GM18951 (cell line): ENCODE measurements at regions not wholly inside any gene's neighbourhood (a gene's known extent, or its start where the extent isn't known, plus 50 kb on each side); places are given as distances from the start of the nearest gene placed in this dataset.

Experiments used
- POLR2A ChIP-seq: IDR thresholded peaks from 4 replicates; pipeline ENCODE4 v1.6.1; 2011; ENCODE audit warnings: mild to moderate bottlenecking; ENCODE audit not compliant: insufficient read length, insufficient read depth; ENCODE audit errors: extremely low read depth
- in situ Hi-C: fragments of 300-500 bp; cut with MboI; formaldehyde crosslinking; loops from one replicate; pipeline ENCODE4 v1.12.0; 2022; ENCODE audit warnings: low sequenced_read_pairs, mixed read lengths, inconsistent platforms; ENCODE audit not compliant: unreplicated experiment

DNA sequence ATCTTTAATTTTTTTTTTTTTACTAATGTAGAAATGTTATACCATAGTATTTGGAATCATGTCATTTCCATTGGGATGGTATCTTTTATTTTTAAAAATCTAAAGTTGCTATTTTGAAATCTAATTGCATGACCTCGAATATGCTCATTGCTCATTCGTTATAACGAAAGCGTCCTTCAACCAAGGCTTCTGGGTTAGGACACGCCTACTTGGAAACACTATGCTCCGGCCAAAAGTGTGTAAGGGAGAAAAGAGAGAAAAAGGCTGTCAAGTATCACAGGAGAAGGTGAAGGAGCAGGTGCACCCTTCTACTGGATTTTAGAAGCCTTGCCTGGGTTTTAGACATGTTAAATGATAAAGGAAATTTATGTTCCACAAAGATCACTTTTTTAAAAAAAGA lies 465.9 kb upstream of the ID2 start:
- TF ChIP-seq POLR2A: no peak
- in situ Hi-C loops: no loop called here

DNA sequence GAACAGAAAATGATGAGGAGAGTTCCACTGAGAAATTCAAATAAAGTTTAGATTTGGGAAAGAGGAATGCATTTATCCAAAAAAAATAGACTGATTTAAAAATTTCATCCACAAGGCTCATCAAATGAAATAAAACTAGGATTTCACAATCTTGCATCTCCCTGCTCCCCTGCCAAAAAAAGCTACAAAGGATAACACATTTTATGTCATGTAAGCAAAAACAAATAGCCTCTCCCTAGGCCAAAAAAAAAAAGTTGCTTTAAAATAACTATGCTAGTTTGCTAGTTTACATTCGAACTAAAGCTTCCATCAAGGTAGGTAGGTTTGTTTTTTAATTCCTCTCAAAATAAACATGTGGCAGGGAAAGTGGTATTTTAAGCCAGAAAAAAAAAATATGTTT lies 465.5 kb upstream of the ID2 start:
- no peak for TF ChIP-seq POLR2A
- in situ Hi-C loops: no loop called here

DNA sequence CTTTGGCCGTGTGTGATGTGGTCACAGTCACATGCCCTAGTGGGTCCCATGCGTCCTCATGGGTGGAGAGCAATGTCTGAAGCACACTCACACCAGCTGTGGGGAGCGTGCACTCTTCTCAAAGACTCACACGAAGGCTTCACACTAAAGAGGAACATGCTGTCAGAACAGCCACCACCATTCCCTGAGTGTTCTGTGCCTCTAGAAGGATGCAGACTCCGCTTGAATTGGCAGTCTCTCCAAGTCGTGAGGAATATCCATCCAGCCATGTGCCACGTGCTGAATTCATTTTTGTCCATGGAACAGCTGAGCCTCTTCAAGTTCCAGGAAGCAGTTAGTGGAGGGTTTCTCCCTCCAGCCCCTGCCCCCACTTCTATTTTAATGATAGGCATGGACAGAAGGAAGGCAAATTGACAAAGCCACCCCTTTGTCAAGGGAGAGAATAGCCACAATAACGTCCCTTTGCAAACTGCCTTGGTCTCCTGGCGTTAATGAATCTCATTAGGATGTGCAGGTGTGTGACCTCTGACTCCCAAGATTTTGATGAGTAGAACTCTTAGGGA lies 464.3 kb upstream of the ID2 start:
- TF ChIP-seq POLR2A: no peak
- in situ Hi-C loops: no loop called here

DNA sequence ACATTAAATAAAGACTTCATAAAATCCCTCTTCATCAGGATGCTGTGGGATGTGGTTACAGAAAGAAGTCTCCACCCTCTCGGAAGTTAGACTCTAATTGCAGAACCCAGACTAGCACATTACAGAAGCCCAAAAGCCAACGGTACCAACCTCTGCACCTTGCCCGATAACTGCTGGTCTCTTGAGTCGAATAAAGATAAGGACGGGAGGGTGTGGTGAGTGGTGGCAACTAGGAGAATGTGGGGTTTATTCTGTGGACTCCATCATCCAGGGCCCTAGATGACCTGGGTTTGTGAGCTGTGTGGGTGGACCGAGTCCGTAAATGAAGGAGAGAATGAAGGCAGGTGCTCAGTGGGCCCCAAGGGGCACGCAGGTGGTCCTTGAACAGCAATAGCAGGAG lies 462.8 kb upstream of the ID2 start:
- in situ Hi-C loops: no loop called here
- TF ChIP-seq POLR2A: no peak

DNA sequence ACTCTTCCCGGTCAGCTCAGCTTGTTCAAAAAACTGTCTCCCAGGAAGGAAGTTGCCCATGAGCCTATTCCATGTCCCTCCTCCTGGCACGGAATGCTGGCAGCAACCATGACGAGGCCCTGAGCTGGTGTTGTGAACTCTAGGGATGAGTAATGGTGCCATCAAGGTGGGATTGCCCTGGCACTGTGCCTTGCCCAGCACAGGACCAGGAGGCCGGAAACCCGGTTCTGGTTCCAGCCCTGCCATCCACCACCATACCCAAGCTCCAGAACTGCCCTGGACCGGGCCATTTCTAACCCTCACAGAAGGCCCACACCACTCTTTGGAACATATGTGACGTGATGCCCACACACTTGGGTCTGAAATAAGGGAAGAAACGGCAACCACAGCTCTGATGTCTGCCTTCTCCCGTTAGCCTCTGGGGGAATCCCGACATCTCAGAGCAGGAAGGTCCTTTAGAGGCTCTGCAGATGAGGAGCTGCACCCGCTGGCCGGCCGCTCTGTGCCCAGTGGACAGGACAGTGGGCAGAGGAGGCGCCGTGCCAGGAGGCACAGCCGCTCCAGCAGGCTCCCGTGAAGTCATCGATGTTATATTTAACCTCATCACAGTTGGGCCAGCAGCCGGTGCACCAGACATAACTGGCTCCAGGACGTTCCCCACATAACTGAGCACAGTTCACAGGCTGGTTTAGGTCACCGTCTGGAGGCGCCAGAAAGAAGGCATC lies 462.1 kb upstream of the ID2 start:
- in situ Hi-C loops: no loop called here

DNA sequence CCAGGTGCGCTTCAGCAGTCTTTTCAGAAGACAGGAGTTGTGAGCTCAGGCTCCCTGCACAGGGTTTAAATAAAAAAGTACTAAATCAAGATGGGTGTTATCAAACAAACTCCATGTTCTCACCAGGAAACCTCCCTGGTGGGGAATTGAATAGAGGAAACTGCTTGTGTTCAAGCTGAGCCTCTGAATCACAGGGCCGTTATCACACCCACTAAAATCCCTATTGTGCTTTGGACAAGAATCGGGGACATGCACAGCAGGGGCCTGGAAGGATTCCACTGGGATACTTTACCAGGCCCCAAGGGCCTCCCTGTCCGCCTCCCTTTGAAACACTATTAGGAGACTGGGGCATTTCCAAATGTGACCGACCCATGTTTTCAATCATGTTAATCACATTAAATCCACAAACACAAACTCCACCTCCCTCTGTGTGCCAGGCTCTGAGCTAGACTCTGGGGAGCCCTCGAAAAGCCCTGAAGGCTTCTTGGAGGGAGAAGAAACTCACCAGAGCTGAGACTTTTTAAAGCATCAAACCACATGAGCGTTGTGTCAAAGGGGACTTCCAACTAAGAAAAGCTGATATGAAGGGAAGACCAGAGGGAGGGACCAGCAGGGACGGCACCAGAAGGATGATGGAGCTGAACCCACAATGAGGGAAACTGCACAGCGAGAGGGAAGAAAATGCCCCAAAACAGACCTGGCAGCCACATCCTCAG lies 458.7 kb upstream of the ID2 start:
- TF ChIP-seq POLR2A: no peak
- in situ Hi-C loops: no loop called here

More for the DNA sequence above, 462.1 kb upstream of the ID2 start:
- TF ChIP-seq POLR2A: no peak

DNA sequence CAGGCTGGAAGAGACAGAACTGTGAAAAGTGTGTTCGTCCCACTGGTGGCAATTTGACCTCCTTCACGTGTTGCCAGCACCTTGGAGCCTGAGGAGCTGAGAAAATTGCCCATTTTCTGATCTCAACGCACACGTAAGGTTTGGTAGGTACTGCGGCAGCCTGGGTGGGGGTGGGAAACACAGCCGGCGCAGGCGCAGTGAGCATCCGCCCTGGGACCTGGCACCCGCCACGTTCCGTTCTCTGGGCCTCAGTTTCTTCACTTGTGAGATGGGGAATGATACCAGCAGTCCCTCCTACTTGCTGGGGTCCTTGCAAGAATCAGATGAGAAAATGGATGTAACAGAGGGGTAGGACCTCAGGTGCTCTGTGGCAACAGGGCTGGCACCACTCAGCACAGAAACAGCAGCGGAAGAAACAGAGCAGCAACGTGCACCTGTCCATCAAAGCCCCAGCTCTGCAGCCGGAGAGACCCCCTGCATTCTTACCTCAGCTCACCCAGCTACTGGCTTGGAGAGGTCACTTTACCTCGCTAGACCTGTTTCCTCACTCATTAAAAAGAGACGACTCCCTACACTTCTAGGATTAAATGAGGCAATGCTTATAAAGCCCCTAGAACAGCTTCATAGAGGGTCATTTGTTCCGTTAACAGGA lies 458.0 kb upstream of the ID2 start:
- in situ Hi-C loops: no loop called here
- TF ChIP-seq POLR2A: no peak

DNA sequence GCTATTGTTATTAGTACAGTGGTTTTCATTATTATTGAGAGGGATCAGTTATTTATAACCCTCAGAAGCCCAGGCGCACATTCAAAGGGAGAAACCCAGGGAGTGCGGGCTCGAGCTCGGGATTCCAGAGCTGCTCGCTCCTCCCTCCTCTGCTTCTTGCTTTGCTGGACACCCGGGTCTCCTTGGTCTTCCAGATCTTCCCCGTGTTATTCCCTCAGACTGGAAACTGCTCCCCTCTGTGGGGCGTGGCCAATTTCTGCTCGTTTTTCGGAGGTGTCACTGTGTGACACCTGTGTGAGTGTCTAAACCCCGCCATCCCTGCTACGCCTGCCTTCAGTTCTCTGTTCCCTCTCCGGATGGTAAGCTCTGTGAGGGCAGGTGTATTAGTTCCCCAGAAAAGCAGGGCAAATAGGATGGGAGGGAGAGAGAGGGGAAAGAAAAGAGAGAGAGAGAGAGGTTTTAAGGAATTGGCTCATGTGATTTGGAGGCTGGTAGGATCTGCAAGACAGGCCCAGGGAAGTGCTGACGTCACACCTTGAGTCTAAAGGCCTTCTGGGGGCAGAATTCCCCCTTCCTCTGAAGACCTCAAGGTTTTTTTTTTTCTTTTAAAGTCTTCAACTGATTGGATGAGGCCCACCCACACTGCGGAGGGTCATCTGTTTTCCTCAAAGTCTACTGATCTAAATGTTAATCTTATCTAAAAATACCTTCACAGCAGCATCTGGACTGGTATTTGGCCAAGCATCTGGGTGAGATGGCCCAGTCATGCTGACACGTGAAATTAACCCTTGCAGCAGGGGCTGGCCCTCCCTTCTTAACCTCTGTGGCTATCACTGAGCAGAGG lies 457.3 kb upstream of the ID2 start:
- no peak for TF ChIP-seq POLR2A
- in situ Hi-C loops: no loop called here

DNA sequence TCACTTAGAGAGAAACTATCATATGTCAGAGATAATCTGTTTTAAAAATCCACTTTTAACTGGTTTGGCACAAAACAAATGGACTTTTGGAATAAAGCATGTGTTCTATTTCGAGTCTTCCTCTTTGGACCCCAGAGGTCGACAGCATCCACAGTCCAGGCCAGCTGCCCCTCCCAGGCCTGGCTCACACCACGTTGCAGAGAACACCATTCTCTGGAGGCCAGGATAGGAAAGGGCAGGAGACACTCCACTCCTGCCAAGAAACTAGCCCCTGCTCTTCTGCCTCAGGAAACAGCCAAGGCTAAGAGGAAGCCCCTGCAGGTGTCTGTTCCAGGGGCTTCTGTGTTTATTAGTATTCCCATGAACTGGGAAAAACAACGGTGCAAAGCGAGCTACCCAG lies 456.6 kb upstream of the ID2 start:
- no peak for TF ChIP-seq POLR2A

DNA sequence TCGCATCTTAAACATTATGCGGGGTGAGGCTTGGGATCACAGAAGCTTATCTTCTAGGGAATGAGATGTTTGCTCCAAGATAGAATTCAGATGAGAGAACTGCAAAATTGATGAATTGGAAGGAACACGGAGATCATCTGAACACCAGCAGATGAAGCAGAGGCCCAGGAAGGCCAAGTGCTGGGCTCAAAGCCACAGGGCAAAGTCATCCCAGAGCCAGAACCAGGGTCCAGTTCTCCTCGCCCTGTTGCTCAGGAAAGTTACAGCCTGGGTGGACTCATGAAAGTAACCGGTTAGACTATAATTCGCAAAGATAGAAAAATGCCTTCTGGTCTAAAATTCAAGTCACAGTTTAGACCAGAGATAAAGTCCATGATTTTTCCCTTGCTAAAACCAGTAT lies 456.1 kb upstream of the ID2 start:
- in situ Hi-C loops: no loop called here

More for the DNA sequence above, 456.6 kb upstream of the ID2 start:
- in situ Hi-C loops: no loop called here

DNA sequence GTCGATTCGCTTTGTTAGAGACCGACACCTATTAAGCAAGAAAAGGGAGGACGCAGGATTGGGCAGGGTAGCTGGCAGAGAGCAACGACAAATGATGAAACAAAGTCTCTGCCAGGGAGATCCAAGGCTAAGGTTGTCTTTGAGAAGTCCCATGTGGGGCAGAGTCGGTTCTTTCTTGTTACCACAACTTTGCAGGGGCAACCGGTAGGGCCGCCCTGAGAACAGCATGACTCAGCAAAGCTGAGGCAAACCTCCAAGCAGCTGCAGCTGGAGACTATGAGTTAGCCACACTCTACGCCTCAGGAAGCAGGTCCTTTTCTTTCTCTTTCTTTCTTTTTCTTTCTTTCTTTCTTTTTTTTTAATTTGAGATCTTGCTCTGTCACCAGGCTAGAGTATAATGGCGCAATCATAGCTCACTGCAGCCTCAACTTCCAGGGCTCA lies 452.3 kb upstream of the ID2 start:
- no peak for TF ChIP-seq POLR2A
- in situ Hi-C loops: no loop called here

More for the DNA sequence above, 456.1 kb upstream of the ID2 start:
- no peak for TF ChIP-seq POLR2A

DNA sequence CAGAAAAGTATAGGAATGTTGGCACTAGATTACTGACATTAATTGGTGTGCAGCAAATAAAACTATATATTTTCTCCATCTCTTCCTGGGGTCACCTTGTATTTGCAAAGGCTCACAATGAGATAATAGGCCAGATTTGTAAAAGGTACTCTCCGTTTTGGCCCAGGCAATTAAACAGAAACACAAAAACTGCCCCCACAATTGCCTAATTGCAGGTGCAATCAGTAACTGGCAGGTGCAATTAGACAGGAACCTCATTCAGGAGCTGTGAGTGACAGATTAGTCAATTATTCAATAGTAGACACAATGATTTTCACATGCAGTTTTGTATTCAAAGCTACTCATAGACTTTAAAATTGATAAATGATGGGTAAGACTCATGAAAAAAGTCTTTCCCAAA lies 451.4 kb upstream of the ID2 start:
- TF ChIP-seq POLR2A: no peak
- in situ Hi-C loops: no loop called here

DNA sequence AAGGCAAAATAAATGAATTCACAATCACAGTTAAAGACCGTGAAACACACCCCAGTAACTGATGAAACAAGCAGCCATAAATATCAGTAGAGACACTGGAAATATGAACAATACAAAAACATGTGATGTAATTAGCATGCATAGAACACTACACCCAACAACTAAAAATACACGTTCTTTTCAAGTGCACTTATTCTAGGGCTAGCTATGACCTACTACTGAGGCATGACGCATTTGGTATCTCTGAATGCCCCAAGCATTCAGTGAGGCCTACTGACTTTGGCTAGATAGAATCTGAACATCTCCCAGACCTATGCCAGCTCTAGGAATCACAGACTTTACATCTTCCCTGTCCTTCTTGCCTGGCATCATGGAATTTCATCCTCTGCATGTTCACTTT lies 450.0 kb upstream of the ID2 start:
- in situ Hi-C loops: no loop called here
- no peak for TF ChIP-seq POLR2A

DNA sequence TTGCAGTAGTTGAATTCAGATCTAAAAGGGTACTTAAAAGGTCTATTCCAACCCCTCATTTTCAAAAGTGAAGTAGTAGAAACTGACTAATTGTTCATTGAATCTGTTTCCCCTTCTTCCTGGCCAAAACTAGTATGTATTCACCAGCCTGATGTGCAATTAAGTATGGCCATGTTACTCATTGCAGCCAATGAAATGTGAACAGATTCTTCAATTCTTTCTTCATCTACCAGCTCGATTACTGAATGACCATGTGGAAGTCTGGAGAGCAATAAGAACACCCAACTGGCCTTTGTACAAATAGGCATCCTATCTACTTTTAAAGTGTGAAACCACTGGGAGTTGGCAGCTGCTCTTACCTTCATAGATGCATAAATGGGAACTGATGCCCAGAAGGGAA lies 449.0 kb upstream of the ID2 start:
- in situ Hi-C loops: no loop called here
- TF ChIP-seq POLR2A: no peak
